KMS-11 (cell line): ENCODE measurements at regions not wholly inside any gene's neighbourhood (a gene's known extent, or its start where the extent isn't known, plus 50 kb on each side); places are given as distances from the start of the nearest gene placed in this dataset.

Source experiments
- H2AFZ ChIP-seq: fragments of 200-600 bp; sonication (generic); 2 replicates; pipeline ENCODE4 v1.6.1; 2016; ENCODE audit warnings: antibody characterized with exemption, mixed run types, low read depth
- H3K27ac ChIP-seq: fragments of 200-600 bp; sonication (generic); 2 replicates; pipeline ENCODE4 v1.6.1; 2016; ENCODE audit warnings: mild to moderate bottlenecking, mixed run types
- H3K27me3 ChIP-seq: fragments of 200-600 bp; sonication (generic); 2 replicates; pipeline ENCODE4 v1.6.1; 2017; ENCODE audit warnings: mild to moderate bottlenecking, low read depth, mixed run types, moderate library complexity; ENCODE audit not compliant: insufficient read depth
- H3K36me3 ChIP-seq: fragments of 200-600 bp; sonication (generic); 2 replicates; pipeline ENCODE4 v1.6.1; 2017; ENCODE audit warnings: mild to moderate bottlenecking, mixed run types; ENCODE audit not compliant: insufficient read depth
- H3K4me1 ChIP-seq: fragments of 200-600 bp; sonication (generic); 2 replicates; pipeline ENCODE4 v1.6.1; 2016; ENCODE audit warnings: mild to moderate bottlenecking, low read depth, mixed run types; ENCODE audit not compliant: poor library complexity, severe bottlenecking
- H3K4me2 ChIP-seq: fragments of 200-600 bp; sonication (generic); 2 replicates; pipeline ENCODE4 v1.7.0; 2016; ENCODE audit warnings: mild to moderate bottlenecking, mixed run types
- H3K4me3 ChIP-seq: fragments of 200-600 bp; sonication (generic); IDR thresholded peaks from 2 replicates; pipeline ENCODE4 v1.6.1; 2017; ENCODE audit warnings: low read depth, low read length, mixed read lengths; ENCODE audit not compliant: insufficient read depth
- H3K79me2 ChIP-seq: fragments of 200-600 bp; sonication (generic); 2 replicates; pipeline ENCODE4 v1.6.1; 2016; ENCODE audit warnings: low read depth, mixed run types; ENCODE audit not compliant: insufficient read depth
- H3K9ac ChIP-seq: fragments of 200-600 bp; sonication (generic); 2 replicates; pipeline ENCODE4 v1.6.1; 2016; ENCODE audit warnings: mild to moderate bottlenecking, mixed run types
- H4K20me1 ChIP-seq: fragments of 200-600 bp; sonication (generic); 2 replicates; pipeline ENCODE4 v1.6.1; 2016; ENCODE audit warnings: mild to moderate bottlenecking, mixed run types; ENCODE audit not compliant: insufficient read depth
- CTCF ChIP-seq: fragments of 200-600 bp; sonication (generic); conservative IDR thresholded peaks from 2 replicates; pipeline ENCODE4 v1.6.1; 2017; ENCODE audit warnings: low read depth, mild to moderate bottlenecking, antibody characterized with exemption, low read length, moderate library complexity, mixed read lengths

GRCh38 chr4:176448761-176449160 is 129.0 kb downstream of the SPCS3 start:
- H3K79me2 ChIP-seq: no peaks in the 10 kb centered on the region
- no peaks in the 10 kb centered on the region for H3K27me3 ChIP-seq
- no peak overlapping the region for H3K4me3 ChIP-seq
- no peak overlapping the region for H2AFZ ChIP-seq
- H3K4me1 ChIP-seq: no peaks in the 10 kb centered on the region
- no peak overlapping the region for H3K9ac ChIP-seq
- no peaks in the 10 kb centered on the region for H3K36me3 ChIP-seq
- TF ChIP-seq CTCF: no peak
- no peak overlapping the region for H3K4me2 ChIP-seq
- no peak overlapping the region for H3K27ac ChIP-seq
- H4K20me1 ChIP-seq: no peaks in the 10 kb centered on the region

DNA sequence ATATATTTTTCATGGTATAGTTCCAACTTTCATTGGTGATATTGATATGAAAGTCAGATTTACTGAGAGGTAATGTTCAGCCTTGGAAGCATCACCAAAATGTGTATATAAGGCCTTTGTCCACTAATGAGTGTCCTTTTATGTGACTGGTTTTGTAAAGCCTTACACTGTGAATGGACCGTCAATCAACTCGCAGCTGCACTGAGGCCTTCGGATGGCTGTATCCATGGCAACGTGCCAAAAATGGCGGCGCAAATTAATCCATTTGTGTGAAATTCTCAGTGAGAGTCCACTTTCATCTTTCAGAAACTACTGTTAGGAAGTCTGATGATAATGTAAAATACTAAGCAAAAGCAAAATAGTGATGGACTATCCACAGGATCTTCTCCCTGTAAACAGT is 131.7 kb downstream of the SPCS3 start:
- no peaks in the 10 kb centered on the region for H4K20me1 ChIP-seq
- no peak overlapping the region for H2AFZ ChIP-seq
- H3K79me2 ChIP-seq: no peaks in the 10 kb centered on the region
- no peaks in the 10 kb centered on the region for H3K36me3 ChIP-seq
- no peak for TF ChIP-seq CTCF
- no peak overlapping the region for H3K4me2 ChIP-seq
- H3K27me3 ChIP-seq: no peaks in the 10 kb centered on the region
- H3K27ac ChIP-seq: no peak overlapping the region
- no peak overlapping the region for H3K9ac ChIP-seq
- no peak overlapping the region for H3K4me3 ChIP-seq
- no peaks in the 10 kb centered on the region for H3K4me1 ChIP-seq

DNA sequence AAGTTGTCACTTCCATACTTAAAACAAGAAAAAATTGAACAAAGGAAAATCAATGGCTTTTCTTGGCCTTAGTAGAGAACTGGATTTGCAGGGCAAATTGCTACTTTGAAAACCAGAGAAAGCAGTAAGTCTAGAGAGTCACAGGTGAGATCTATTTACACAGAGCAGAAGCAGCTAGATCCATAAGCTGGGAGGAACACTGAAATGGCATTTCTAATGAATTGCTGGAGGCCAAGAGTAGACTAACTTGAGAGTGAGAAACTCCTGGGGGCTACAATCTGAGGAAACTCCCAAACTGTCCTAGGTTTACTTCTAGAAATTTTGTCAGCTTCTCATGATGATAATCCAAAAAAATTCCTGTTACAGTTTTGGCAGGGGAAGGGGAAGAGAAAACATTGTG is 133.3 kb downstream of the SPCS3 start:
- H3K9ac ChIP-seq: no peak overlapping the region
- H3K4me1 ChIP-seq: no peaks in the 10 kb centered on the region
- no peak overlapping the region for H2AFZ ChIP-seq
- H3K4me2 ChIP-seq: no peak overlapping the region
- H3K36me3 ChIP-seq: no peaks in the 10 kb centered on the region
- no peak overlapping the region for H3K4me3 ChIP-seq
- no peaks in the 10 kb centered on the region for H3K27me3 ChIP-seq
- no peaks in the 10 kb centered on the region for H4K20me1 ChIP-seq
- H3K79me2 ChIP-seq: no peaks in the 10 kb centered on the region
- H3K27ac ChIP-seq: no peak overlapping the region
- TF ChIP-seq CTCF: no peak

- H4K20me1 ChIP-seq: no peaks in the 10 kb centered on the region
- no peak for TF ChIP-seq CTCF
- H3K4me2 ChIP-seq: no peak overlapping the region
- no peaks in the 10 kb centered on the region for H3K79me2 ChIP-seq
- H3K4me1 ChIP-seq: no peaks in the 10 kb centered on the region
- H2AFZ ChIP-seq: no peak overlapping the region
- H3K27ac ChIP-seq: no peak overlapping the region
- no peak overlapping the region for H3K9ac ChIP-seq
- H3K27me3 ChIP-seq: no peaks in the 10 kb centered on the region
- H3K4me3 ChIP-seq: no peak overlapping the region
- no peaks in the 10 kb centered on the region for H3K36me3 ChIP-seq
These were observed 133.9 kb downstream of the SPCS3 start for GRCh38 chr4:176453658-176454057.

DNA sequence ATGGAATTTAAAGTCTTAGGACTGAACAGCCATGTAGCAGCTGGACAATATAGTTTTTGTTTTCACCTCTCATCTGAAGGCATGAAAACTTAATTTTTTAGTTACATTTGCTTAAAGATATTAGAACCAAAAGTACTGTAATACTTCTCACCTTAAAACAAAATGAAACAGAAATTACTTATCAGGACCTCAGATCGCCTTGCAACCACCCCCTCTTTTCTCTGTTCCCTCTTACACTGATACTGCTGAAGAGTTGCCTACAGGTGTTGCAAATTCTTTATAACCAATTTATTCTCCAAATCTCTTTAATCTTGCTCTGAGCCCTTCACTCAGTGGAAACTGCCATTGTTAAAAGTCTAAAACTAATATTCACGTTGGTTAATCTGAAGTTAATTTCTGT is 145.0 kb downstream of the SPCS3 start:
- no peak for TF ChIP-seq CTCF
- no peaks in the 10 kb centered on the region for H3K4me1 ChIP-seq
- H3K27ac ChIP-seq: no peak overlapping the region
- no peaks in the 10 kb centered on the region for H4K20me1 ChIP-seq
- no peak overlapping the region for H3K9ac ChIP-seq
- H3K36me3 ChIP-seq: no peaks in the 10 kb centered on the region
- H2AFZ ChIP-seq: no peak overlapping the region
- no peak overlapping the region for H3K4me2 ChIP-seq
- no peaks in the 10 kb centered on the region for H3K27me3 ChIP-seq
- H3K4me3 ChIP-seq: no peak overlapping the region
- H3K79me2 ChIP-seq: no peaks in the 10 kb centered on the region
